IMR-90 (cell line): ENCODE measurements at regions not wholly inside any gene's neighbourhood (a gene's known extent, or its start where the extent isn't known, plus 50 kb on each side); places are given as distances from the start of the nearest gene placed in this dataset.

Source experiments
- ATAC-seq: fragments of 200-7000 bp; cut with Tn5 transposase; 2 replicates; pipeline ENCODE4 v1.9.1; 2020; ENCODE audit warnings: low read depth, mild to moderate bottlenecking, moderate library complexity
- BruUV-seq: library from RNA; stranded (reverse); fragments of 400-500 nt; replicated peaks from 2 replicates; lab custom pipeline; 2021; lab: Mats Ljungman, UMichigan
- CTCF ChIA-PET: fragments of 300-600 bp; formaldehyde crosslinking; extraction: SDS; loops from one replicate; lab custom pipeline; 2021; ENCODE audit warnings: antibody characterized with exemption; lab: Yijun Ruan, JAX
- POLR2A ChIA-PET: fragments of 300-600 bp; sonication (Branson Sonifier 250); formaldehyde crosslinking; loops from one replicate; lab custom pipeline; 2022; ENCODE audit warnings: antibody characterized with exemption; ENCODE audit not compliant: unreplicated experiment; lab: Charles Lee
- DNase-seq: peaks from one replicate; pipeline ENCODE4 v3.0.0; 2013
- H2AFZ ChIP-seq: replicated peaks from 2 replicates; pipeline ENCODE3; 2013; ENCODE audit warnings: low read length, mild to moderate bottlenecking; ENCODE audit not compliant: poor library complexity
- H2AK5ac ChIP-seq: 2 replicates; pipeline ENCODE4 v1.6.1; 2013; ENCODE audit warnings: low read depth, low read length, inconsistent platforms
- H2AK9ac ChIP-seq: replicated peaks from 2 replicates; pipeline ENCODE3; 2013; ENCODE audit warnings: mild to moderate bottlenecking, low read depth, low read length, moderate library complexity; ENCODE audit not compliant: poor library complexity
- H2BK120ac ChIP-seq: 2 replicates; pipeline ENCODE4 v1.6.1; 2013; ENCODE audit warnings: low read depth, low read length, inconsistent platforms
- H2BK15ac ChIP-seq: 3 replicates; pipeline ENCODE4 v1.6.1; 2013; ENCODE audit warnings: low read depth, low read length, inconsistent platforms
- H2BK20ac ChIP-seq: 2 replicates; pipeline ENCODE4 v1.6.1; 2013; ENCODE audit warnings: low read depth, mild to moderate bottlenecking, inconsistent platforms, low read length, moderate library complexity
- H2BK5ac ChIP-seq: 2 replicates; pipeline ENCODE4 v1.6.1; 2013; ENCODE audit warnings: mild to moderate bottlenecking, low read depth, low read length, inconsistent platforms; ENCODE audit not compliant: poor library complexity, severe bottlenecking
- H3K14ac ChIP-seq: replicated peaks from 2 replicates; pipeline ENCODE4 v1.6.1; 2013; ENCODE audit warnings: low read depth, low read length, inconsistent platforms
- H3K18ac ChIP-seq: 2 replicates; pipeline ENCODE4 v1.6.1; 2013; ENCODE audit warnings: low read depth, low read length, control low read depth
- H3K23ac ChIP-seq: 2 replicates; pipeline ENCODE4 v1.6.1; 2013; ENCODE audit warnings: low read depth, low read length, inconsistent platforms
- H3K27ac ChIP-seq: 2 replicates; pipeline ENCODE4 v1.5.1; 2013; ENCODE audit warnings: mild to moderate bottlenecking, control low read depth, low read length; ENCODE audit not compliant: insufficient read depth
- H3K27me3 ChIP-seq: 2 replicates; pipeline ENCODE4 v1.6.1; 2013; ENCODE audit warnings: low read length; ENCODE audit not compliant: control insufficient read depth, insufficient read depth
- H3K36me3 ChIP-seq: 2 replicates; pipeline ENCODE4 v1.6.1; 2013; ENCODE audit warnings: low read length, mixed read lengths; ENCODE audit not compliant: control insufficient read depth, insufficient read depth
- H3K4ac ChIP-seq: 2 replicates; pipeline ENCODE4 v1.6.1; 2013; ENCODE audit warnings: low read depth, low read length, inconsistent platforms
- H3K4me1 ChIP-seq: 2 replicates; pipeline ENCODE4 v1.6.1; 2013; ENCODE audit warnings: low read length, mixed read lengths; ENCODE audit not compliant: control insufficient read depth, insufficient read depth
- H3K4me2 ChIP-seq: 2 replicates; pipeline ENCODE4 v1.6.1; 2013; ENCODE audit warnings: low read depth, mild to moderate bottlenecking, control low read depth, low read length, moderate library complexity
- H3K4me3 ChIP-seq: 2 replicates; pipeline ENCODE4 v1.5.1; 2013; ENCODE audit warnings: low read depth, mild to moderate bottlenecking, control low read depth, low read length, moderate library complexity; ENCODE audit not compliant: insufficient read depth
- H3K56ac ChIP-seq: 2 replicates; pipeline ENCODE4 v1.6.1; 2013; ENCODE audit warnings: low read length, inconsistent platforms; ENCODE audit not compliant: insufficient read depth; ENCODE audit errors: extremely low read depth
- H3K79me1 ChIP-seq, 2 experiments: 2 replicates each; pipeline ENCODE4 v1.6.1; 2013; ENCODE audit warnings: low read length in 2 of 2, inconsistent platforms in 1 of 2, low read depth in 1 of 2
- H3K9ac ChIP-seq: 2 replicates; pipeline ENCODE4 v1.6.1; 2013; ENCODE audit warnings: low read depth, low read length, control low read depth
- H3K9me1 ChIP-seq: 2 replicates; pipeline ENCODE4 v1.6.1; 2013; ENCODE audit warnings: low read length, inconsistent platforms; ENCODE audit not compliant: insufficient read depth
- H3K9me3 ChIP-seq: 2 replicates; pipeline ENCODE4 v1.6.1; 2013; ENCODE audit warnings: low read length; ENCODE audit not compliant: control insufficient read depth, insufficient read depth
- H4K20me1 ChIP-seq: 2 replicates; pipeline ENCODE4 v1.6.1; 2013; ENCODE audit warnings: low read length, inconsistent platforms; ENCODE audit not compliant: insufficient read depth
- H4K5ac ChIP-seq: 2 replicates; pipeline ENCODE4 v1.6.1; 2013; ENCODE audit warnings: mild to moderate bottlenecking, low read depth, low read length, control low read depth
- H4K8ac ChIP-seq, 2 experiments: 2 replicates each; pipeline ENCODE4 v1.6.1; 2013; ENCODE audit warnings: low read depth in 2 of 2, low read length in 2 of 2, control low read depth in 1 of 2, inconsistent platforms in 1 of 2
- H4K91ac ChIP-seq: 2 replicates; pipeline ENCODE4 v1.6.1; 2013; ENCODE audit warnings: low read depth, low read length, inconsistent platforms; ENCODE audit not compliant: insufficient read depth
- BHLHE40 ChIP-seq: fragments of 150-350 bp; IDR thresholded peaks from 2 replicates; pipeline ENCODE4 v1.6.1; 2016; ENCODE audit warnings: mild to moderate bottlenecking, low read depth, low read length
- CEBPB ChIP-seq: IDR thresholded peaks from 2 replicates; pipeline ENCODE4 v1.6.1; 2012; ENCODE audit warnings: low read depth, low read length, improper control_type of control experiment
- CHD1 ChIP-seq: IDR thresholded peaks from 2 replicates; pipeline ENCODE4 v1.6.1; 2012; ENCODE audit warnings: low read depth, low read length, improper control_type of control experiment
- FOS ChIP-seq: fragments of 150-350 bp; IDR thresholded peaks from 2 replicates; pipeline ENCODE4 v1.6.1; 2016; ENCODE audit warnings: low read depth, low read length
- MAFK ChIP-seq: IDR thresholded peaks from 2 replicates; pipeline ENCODE4 v1.6.1; 2012; ENCODE audit warnings: low read depth, low read length, improper control_type of control experiment
- MAZ ChIP-seq: IDR thresholded peaks from 2 replicates; pipeline ENCODE4 v1.6.1; 2012; ENCODE audit warnings: low read depth, mild to moderate bottlenecking, low read length, improper control_type of control experiment, moderate library complexity, borderline replicate concordance
- MXI1 ChIP-seq: IDR thresholded peaks from 2 replicates; pipeline ENCODE4 v1.6.1; 2012; ENCODE audit warnings: low read depth, mild to moderate bottlenecking, low read length, moderate library complexity, borderline replicate concordance
- NFE2L2 ChIP-seq: fragments of 150-350 bp; IDR thresholded peaks from 2 replicates; pipeline ENCODE4 v1.6.1; 2016; ENCODE audit warnings: low read depth, mild to moderate bottlenecking, low read length
- POLR2A ChIP-seq: IDR thresholded peaks from 2 replicates; pipeline ENCODE4 v1.6.1; 2012; ENCODE audit warnings: mild to moderate bottlenecking, low read depth, low read length
- RAD21 ChIP-seq: IDR thresholded peaks from 2 replicates; pipeline ENCODE4 v1.6.1; 2012; ENCODE audit warnings: low read length, improper control_type of control experiment
- RCOR1 ChIP-seq: IDR thresholded peaks from 2 replicates; pipeline ENCODE4 v1.6.1; 2012; ENCODE audit warnings: mild to moderate bottlenecking, low read length, improper control_type of control experiment; ENCODE audit not compliant: insufficient replicate concordance
- RFX5 ChIP-seq: IDR thresholded peaks from 2 replicates; pipeline ENCODE4 v1.8.0; 2012; ENCODE audit warnings: low read depth, mild to moderate bottlenecking, low read length, moderate library complexity
- SMC3 ChIP-seq: fragments of 150-350 bp; IDR thresholded peaks from 2 replicates; pipeline ENCODE4 v1.6.1; 2016; ENCODE audit warnings: low read depth, mild to moderate bottlenecking, antibody characterized with exemption, low read length, moderate library complexity
- WGBS, 2 experiments: methylation state at CpG; one replicate each; pipeline versions ENCODE4 v1.1.5 to v1.1.7; 2013; ENCODE audit warnings: missing lambda C conversion rate in 2 of 2; ENCODE audit not compliant: insufficient read length in 1 of 2; ENCODE audit errors: extremely low coverage in 2 of 2; 5-methylcytosine and 5-hydroxymethylcytosine counted together
- dilution Hi-C: fragments of 300-500 bp; cut with HindIII; formaldehyde crosslinking; loops from one replicate; pipeline ENCODE4 v1.14.3; 2018; ENCODE audit warnings: low sequenced_read_pairs; ENCODE audit not compliant: unreplicated experiment
- in situ Hi-C: fragments of 300-500 bp; cut with MboI; formaldehyde crosslinking; loops from 3 replicates; pipeline ENCODE4 v1.14.3; 2019; ENCODE audit warnings: low sequenced_read_pairs, inconsistent platforms, mixed read lengths
- intact Hi-C: fragments of 100-400 bp; cut with micrococcal nuclease; formaldehyde crosslinking; loops from 2 replicates; pipeline ENCODE4 v1.10.0; 2022
- TF ChIP-seq, protein P1 (sequence below): conservative IDR thresholded peaks from 2 replicates; pipeline ENCODE4 v1.5.1; 2012; ENCODE audit warnings: mild to moderate bottlenecking, low read depth, low read length, improper control_type of control experiment
- TF ChIP-seq, protein P2 (sequence below): fragments of 150-350 bp; IDR thresholded peaks from 2 replicates; pipeline ENCODE4 v1.6.1; 2016; ENCODE audit warnings: low read depth, mild to moderate bottlenecking, low read length, moderate library complexity, borderline replicate concordance
- TF ChIP-seq, protein P3 (sequence below): fragments of 150-350 bp; IDR thresholded peaks from 2 replicates; pipeline ENCODE4 v1.6.1; 2017; ENCODE audit warnings: mild to moderate bottlenecking, antibody characterized with exemption, low read length, low read depth

DNA sequence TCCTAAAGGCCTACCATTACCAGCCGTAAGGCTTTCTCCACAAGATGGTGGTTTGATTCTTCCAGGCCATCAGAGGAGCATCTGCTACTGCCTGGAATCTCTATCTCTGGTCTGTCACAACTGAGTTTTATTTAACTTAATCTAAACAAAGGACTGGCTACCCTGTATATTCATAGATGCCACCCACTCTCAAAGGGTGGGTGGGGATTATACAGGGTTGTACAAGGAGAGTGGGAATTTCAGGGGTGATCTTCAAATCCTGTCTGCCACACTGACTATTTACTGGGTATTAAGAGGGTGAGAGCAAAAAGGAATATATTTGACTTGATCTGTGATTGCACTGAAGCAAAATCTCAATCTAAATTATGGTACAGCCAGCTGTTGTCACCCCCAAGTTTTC, 253.3 kb downstream of the MBNL1 start:
- dilution Hi-C loops: no loop called here

More for the DNA sequence above, 253.3 kb downstream of the MBNL1 start:
- ChIA-PET POLR2A (no interaction called here), CTCF (interaction anchor here (1.4 kb wide), 1 partner anchor 55 kb away, joined by 3 read pairs; no protein-coding TSS in a partner anchor)
- Histone ChIP-seq H3K4me3 (no peak overlapping the region), H3K4me2 (no peak overlapping the region), H3K56ac (no peak overlapping the region), H2BK120ac (no peak overlapping the region), H3K36me3 (no peaks in the 10 kb centered on the region), H4K20me1 (no peaks in the 10 kb centered on the region), H3K9me1 (no peaks in the 10 kb centered on the region), H3K79me1 (no peaks in the 10 kb centered on the region), H3K27ac (no peak overlapping the region), H4K8ac (no peak overlapping the region), H3K27me3 (no peaks in the 10 kb centered on the region), H2AFZ (no peak overlapping the region), H2AK9ac (no peak overlapping the region), H3K9ac (no peak overlapping the region), H3K23ac (no peak overlapping the region), H3K18ac (no peak overlapping the region), H4K5ac (no peak overlapping the region), H2BK15ac (no peak overlapping the region), H4K91ac (no peak overlapping the region), H3K4me1 (no peaks in the 10 kb centered on the region), H2AK5ac (no peak overlapping the region), H3K9me3 (no peaks in the 10 kb centered on the region), H2BK5ac (no peak overlapping the region), H2BK20ac (no peak overlapping the region), H3K14ac (no peak overlapping the region), H3K4ac (no peak overlapping the region)
- no peak for TF ChIP-seq SMC3
- TF ChIP-seq CEBPB: no peak
- TF ChIP-seq BHLHE40: no peak
- TF ChIP-seq CHD1: no peak
- no peak for TF ChIP-seq MXI1
- no peak for TF ChIP-seq RAD21
- TF ChIP-seq, protein P1, sequence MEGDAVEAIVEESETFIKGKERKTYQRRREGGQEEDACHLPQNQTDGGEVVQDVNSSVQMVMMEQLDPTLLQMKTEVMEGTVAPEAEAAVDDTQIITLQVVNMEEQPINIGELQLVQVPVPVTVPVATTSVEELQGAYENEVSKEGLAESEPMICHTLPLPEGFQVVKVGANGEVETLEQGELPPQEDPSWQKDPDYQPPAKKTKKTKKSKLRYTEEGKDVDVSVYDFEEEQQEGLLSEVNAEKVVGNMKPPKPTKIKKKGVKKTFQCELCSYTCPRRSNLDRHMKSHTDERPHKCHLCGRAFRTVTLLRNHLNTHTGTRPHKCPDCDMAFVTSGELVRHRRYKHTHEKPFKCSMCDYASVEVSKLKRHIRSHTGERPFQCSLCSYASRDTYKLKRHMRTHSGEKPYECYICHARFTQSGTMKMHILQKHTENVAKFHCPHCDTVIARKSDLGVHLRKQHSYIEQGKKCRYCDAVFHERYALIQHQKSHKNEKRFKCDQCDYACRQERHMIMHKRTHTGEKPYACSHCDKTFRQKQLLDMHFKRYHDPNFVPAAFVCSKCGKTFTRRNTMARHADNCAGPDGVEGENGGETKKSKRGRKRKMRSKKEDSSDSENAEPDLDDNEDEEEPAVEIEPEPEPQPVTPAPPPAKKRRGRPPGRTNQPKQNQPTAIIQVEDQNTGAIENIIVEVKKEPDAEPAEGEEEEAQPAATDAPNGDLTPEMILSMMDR: no peak
- TF ChIP-seq MAZ: no peak
- TF ChIP-seq MAFK: no peak
- no peak for TF ChIP-seq RFX5
- TF ChIP-seq RCOR1: no peak
- TF ChIP-seq POLR2A: no peak
- no peak for TF ChIP-seq FOS
- TF ChIP-seq, protein P2, sequence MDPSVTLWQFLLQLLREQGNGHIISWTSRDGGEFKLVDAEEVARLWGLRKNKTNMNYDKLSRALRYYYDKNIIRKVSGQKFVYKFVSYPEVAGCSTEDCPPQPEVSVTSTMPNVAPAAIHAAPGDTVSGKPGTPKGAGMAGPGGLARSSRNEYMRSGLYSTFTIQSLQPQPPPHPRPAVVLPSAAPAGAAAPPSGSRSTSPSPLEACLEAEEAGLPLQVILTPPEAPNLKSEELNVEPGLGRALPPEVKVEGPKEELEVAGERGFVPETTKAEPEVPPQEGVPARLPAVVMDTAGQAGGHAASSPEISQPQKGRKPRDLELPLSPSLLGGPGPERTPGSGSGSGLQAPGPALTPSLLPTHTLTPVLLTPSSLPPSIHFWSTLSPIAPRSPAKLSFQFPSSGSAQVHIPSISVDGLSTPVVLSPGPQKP: no peak
- TF ChIP-seq, protein P3, sequence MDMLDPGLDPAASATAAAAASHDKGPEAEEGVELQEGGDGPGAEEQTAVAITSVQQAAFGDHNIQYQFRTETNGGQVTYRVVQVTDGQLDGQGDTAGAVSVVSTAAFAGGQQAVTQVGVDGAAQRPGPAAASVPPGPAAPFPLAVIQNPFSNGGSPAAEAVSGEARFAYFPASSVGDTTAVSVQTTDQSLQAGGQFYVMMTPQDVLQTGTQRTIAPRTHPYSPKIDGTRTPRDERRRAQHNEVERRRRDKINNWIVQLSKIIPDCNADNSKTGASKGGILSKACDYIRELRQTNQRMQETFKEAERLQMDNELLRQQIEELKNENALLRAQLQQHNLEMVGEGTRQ: no peak
- TF ChIP-seq NFE2L2: no peak
- no CpG with 5 or more reads among the region's 1 CpG for WGBS, 2 experiments
- intact Hi-C loops: loop anchor here (10.0 kb wide), 2 partner anchors 447 to 577 kb away; no protein-coding TSS in a partner anchor
- no peak for DNase-seq
- no peak for ATAC-seq
- BruUV-seq: no TSS peak
- in situ Hi-C loops: no loop called here
